NCI-H2227 (cell line): ENCODE measurements at regions not wholly inside any gene's neighbourhood (a gene's known extent, or its start where the extent isn't known, plus 50 kb on each side); places are given as distances from the start of the nearest gene placed in this dataset.

Experiments used
- DNase-seq: peaks from one replicate; lab custom pipeline; 2025; ENCODE audit not compliant: unreplicated experiment; lab: John Stamatoyannopoulos, UW

GRCh38 chrX:43564953-43565352 lies 91.1 kb upstream of the MAOA start:
- DNase-seq: no peak

GRCh38 chrX:43566170-43566569 lies 89.9 kb upstream of the MAOA start:
- no peak for DNase-seq

- DNase-seq: no peak
These were observed 82.6 kb upstream of the MAOA start for GRCh38 chrX:43573441-43574015.

- DNase-seq: no peak
These were observed 75.5 kb upstream of the MAOA start for GRCh38 chrX:43580621-43581020.

GRCh38 chrX:43581167-43581566 lies 74.9 kb upstream of the MAOA start:
- DNase-seq: no peak

GRCh38 chrX:43581888-43582539 lies 74.1 kb upstream of the MAOA start:
- no peak for DNase-seq

GRCh38 chrX:43582540-43582913 lies 73.6 kb upstream of the MAOA start:
- no peak for DNase-seq

- no peak for DNase-seq
These were observed 70.2 kb upstream of the MAOA start for GRCh38 chrX:43585922-43586321.

GRCh38 chrX:43586830-43587229 lies 69.3 kb upstream of the MAOA start:
- no peak for DNase-seq

GRCh38 chrX:43589735-43590134 lies 66.4 kb upstream of the MAOA start:
- DNase-seq: no peak

- DNase-seq: no peak
These were observed 65.9 kb upstream of the MAOA start for GRCh38 chrX:43590150-43590549.

- DNase-seq: no peak
These were observed 63.5 kb upstream of the MAOA start for GRCh38 chrX:43592597-43592996.

- DNase-seq: no peak
These were observed 60.2 kb upstream of the MAOA start for GRCh38 chrX:43595931-43596330.

- no peak for DNase-seq
These were observed 51.3 kb upstream of the MAOA start for GRCh38 chrX:43604753-43605152.

GRCh38 chrX:43605351-43605750 lies 50.7 kb upstream of the MAOA start:
- DNase-seq: no peak
